Lung (tissue), 11 donors: ENCODE measurements at regions not wholly inside any gene's neighbourhood (a gene's known extent, or its start where the extent isn't known, plus 50 kb on each side); places are given as distances from the start of the nearest gene placed in this dataset.
A peak's percentile ranks its signal among the peaks of the same experiment; 100 is the strongest.

ENCODE experiments used
- ATAC-seq: fragments of 200-7000 bp; cut with Tn5 transposase; one replicate; pipeline ENCODE4 v1.9.1; 2020; ENCODE audit warnings: moderate number of reproducible peaks; ENCODE audit not compliant: insufficient read depth, low FRiP score
- DNase-seq, 3 donors: peaks; one replicate each; pipeline ENCODE4 v3.0.0-alpha.2; 2013 to 2017
- H3K27ac ChIP-seq, 2 donors: one replicate each; pipeline ENCODE4 v1.5.1; 2013; ENCODE audit warnings: mild to moderate bottlenecking in 2 of 2, moderate library complexity in 2 of 2, control low read depth in 1 of 2, inconsistent platforms in 1 of 2, low read depth in 1 of 2, low read length in 1 of 2
- H3K27me3 ChIP-seq, 3 donors: one replicate each; pipeline ENCODE4 v1.5.1; 2013; ENCODE audit warnings: low read length in 2 of 3; ENCODE audit not compliant: control insufficient read depth in 3 of 3, insufficient read depth in 3 of 3
- H3K36me3 ChIP-seq, 4 donors: one replicate each; pipeline ENCODE4 v1.5.1; 2013; ENCODE audit warnings: low read length in 4 of 4, mild to moderate bottlenecking in 1 of 4, moderate library complexity in 1 of 4; ENCODE audit not compliant: control insufficient read depth in 4 of 4, insufficient read depth in 4 of 4
- H3K4me1 ChIP-seq, 5 donors: one replicate each; pipeline ENCODE4 v1.5.1; 2013; ENCODE audit warnings: low read length in 5 of 5, mild to moderate bottlenecking in 2 of 5, moderate library complexity in 1 of 5; ENCODE audit not compliant: control insufficient read depth in 5 of 5, insufficient read depth in 5 of 5
- H3K4me3 ChIP-seq: one replicate; pipeline ENCODE4 v1.5.1; 2013; ENCODE audit warnings: mild to moderate bottlenecking, control low read depth, moderate library complexity
- H3K9ac ChIP-seq, 2 donors: one replicate each; pipeline ENCODE4 v1.5.1; 2013; ENCODE audit warnings: low read length in 2 of 2, control low read depth in 1 of 2; ENCODE audit not compliant: insufficient read depth in 1 of 2
- H3K9me3 ChIP-seq, 4 donors: one replicate each; pipeline ENCODE4 v1.5.1; 2013; ENCODE audit warnings: low read length in 3 of 4, mild to moderate bottlenecking in 1 of 4, moderate library complexity in 1 of 4; ENCODE audit not compliant: control insufficient read depth in 4 of 4, insufficient read depth in 3 of 4
- CTCF ChIP-seq: IDR thresholded peaks from 2 replicates; pipeline ENCODE4 v1.5.1; 2012; ENCODE audit warnings: mild to moderate bottlenecking; ENCODE audit errors: control extremely low read depth, extremely low read depth
- WGBS, 2 donors: extraction: QIAGEN DNeasy Blood & Tissue Kit; methylation state at CpG; one replicate each; pipeline ENCODE4 v1.1.7; 2013; 5-methylcytosine and 5-hydroxymethylcytosine counted together
- donor health status: control.
- donor health status: control.
- donor health status: Bipolar disorder and iron deficiency.
- donor health status: healthy.
- donor health status: DM: yes; HTN: yes; CAD: no.

- TF ChIP-seq CTCF = no peak
- H3K9me3 ChIP-seq = no peaks in the 10 kb centered on the region
- H3K4me1 ChIP-seq = peaks cover 0 to 44% (median 25%) of the 10 kb centered on the region in 5 donors
- no peak overlapping the region for H3K27ac ChIP-seq
- 59 to 82% methylated on average over 2 of the region's 2 CpGs for WGBS, 2 donors
- H3K36me3 ChIP-seq = no peaks in the 10 kb centered on the region
- DNase-seq = no peak
- H3K27me3 ChIP-seq = no peaks in the 10 kb centered on the region
- no peak overlapping the region for H3K4me3 ChIP-seq
- peak overlapping the region in 1 of 2 donors; percentile 84 for H3K9ac ChIP-seq
- ATAC-seq = no peak
Measured at GRCh38 chr18:76618721-76619120, 123.7 kb upstream of the ZNF516 start.

GRCh38 chr18:76616373-76616772, 121.3 kb upstream of the ZNF516 start:
- peaks cover 0 to 29% (median 14%) of the 10 kb centered on the region in 5 donors for H3K4me1 ChIP-seq
- no peak for TF ChIP-seq CTCF
- H3K27me3 ChIP-seq = no peaks in the 10 kb centered on the region
- H3K27ac ChIP-seq = no peak overlapping the region
- H3K9ac ChIP-seq = no peak overlapping the region
- 80 to 92% methylated on average over 7 of the region's 7 CpGs for WGBS, 2 donors
- ATAC-seq = no peak
- H3K9me3 ChIP-seq = no peaks in the 10 kb centered on the region
- no peaks in the 10 kb centered on the region for H3K36me3 ChIP-seq
- H3K4me3 ChIP-seq = no peak overlapping the region
- peak in 1 of 3 donors; percentile 23 for DNase-seq

GRCh38 chr18:76615065-76615733, 120.2 kb upstream of the ZNF516 start:
- no peak overlapping the region for H3K4me3 ChIP-seq
- no peak for ATAC-seq
- no peaks in the 10 kb centered on the region for H3K27me3 ChIP-seq
- no peaks in the 10 kb centered on the region for H3K36me3 ChIP-seq
- no peak overlapping the region for H3K9ac ChIP-seq
- 85 to 89% methylated on average over 17 of the region's 17 CpGs for WGBS, 2 donors
- H3K27ac ChIP-seq = no peak overlapping the region
- no peaks in the 10 kb centered on the region for H3K9me3 ChIP-seq
- no peak for TF ChIP-seq CTCF
- DNase-seq = no peak
- peaks cover 0 to 25% (median 9%) of the 10 kb centered on the region in 5 donors for H3K4me1 ChIP-seq

GRCh38 chr18:76613755-76614120, 118.7 kb upstream of the ZNF516 start:
- peaks cover 0 to 12% (median 2%) of the 10 kb centered on the region in 5 donors for H3K4me1 ChIP-seq
- DNase-seq (no peak), ATAC-seq (no peak)
- H3K27me3 ChIP-seq = no peaks in the 10 kb centered on the region
- 93 to 95% methylated on average over 24 to 25 of the region's 25 CpGs for WGBS, 2 donors
- H3K9ac ChIP-seq = no peak overlapping the region
- no peaks in the 10 kb centered on the region for H3K9me3 ChIP-seq
- no peaks in the 10 kb centered on the region for H3K36me3 ChIP-seq
- H3K4me3 ChIP-seq = no peak overlapping the region
- TF ChIP-seq CTCF = no peak
- H3K27ac ChIP-seq = no peak overlapping the region
